ENCODE measurements at regions not wholly inside any gene's neighbourhood (a gene's known extent, or its start where the extent isn't known, plus 50 kb on each side); places are given as distances from the start of the nearest gene placed in this dataset.

GRCh38 chr11:23404225-23405160, 544.2 kb upstream of the CCDC179 start:
- no peak overlapping the region for H3K4me2 ChIP-seq (ENCODE audit: unreplicated experiment)
- H3F3A ChIP-seq (ENCODE audit: insufficient read depth) = no peaks in the 10 kb centered on the region
- H3K27me3 ChIP-seq (replicated peaks; ENCODE audit: insufficient read depth) = no peaks in the 10 kb centered on the region
- no peaks in the 10 kb centered on the region for H4K20me1 ChIP-seq (ENCODE audit: insufficient read depth)
- no peak overlapping the region for H3K4me3 ChIP-seq
- H3K9me2 ChIP-seq (ENCODE audit: insufficient read depth) = no peaks in the 10 kb centered on the region
- TF ChIP-seq EZH2 (IDR thresholded peaks at IDR 0.05; ENCODE audit: insufficient read depth, poor library complexity, severe bottlenecking) (no peak), EZH2phosphoT487 (IDR thresholded peaks at IDR 0.05; ENCODE audit: insufficient read depth, low read depth) (no peak)
- no peak overlapping the region for H3K9ac ChIP-seq
- WGBS, 2 experiments (ENCODE audit: low coverage in 1 of 2, low lambda C conversion rate in 2 of 2, missing lambda C conversion rate in 2 of 2) = 80 to 82% methylated on average over 39 to 40 of the region's 41 CpGs
- no peak overlapping the region for H2AFZ ChIP-seq
- H3K4me1 ChIP-seq (ENCODE audit: insufficient read depth) = no peaks in the 10 kb centered on the region
- no peaks in the 10 kb centered on the region for H3K36me3 ChIP-seq (ENCODE audit: low read depth)
- in situ Hi-C loops (cut with MboI) = no loop called here
- no peaks in the 10 kb centered on the region for H3K79me2 ChIP-seq (ENCODE audit: insufficient read depth)
- no peak overlapping the region for H3K27ac ChIP-seq
- DNase-seq = no peak
- H3K9me3 ChIP-seq (ENCODE audit: low read depth) = no peaks in the 10 kb centered on the region

- H3K4me1 ChIP-seq (ENCODE audit: insufficient read depth) = no peaks in the 10 kb centered on the region
- H3K4me3 ChIP-seq = no peak overlapping the region
- in situ Hi-C loops (cut with MboI) = no loop called here
- H3K79me2 ChIP-seq (ENCODE audit: insufficient read depth) = no peaks in the 10 kb centered on the region
- no peaks in the 10 kb centered on the region for H3F3A ChIP-seq (ENCODE audit: insufficient read depth)
- WGBS, 2 experiments (ENCODE audit: low coverage in 1 of 2, low lambda C conversion rate in 2 of 2, missing lambda C conversion rate in 2 of 2) = 88 to 90% methylated on average over 32 to 33 of the region's 33 CpGs
- no peaks in the 10 kb centered on the region for H3K9me2 ChIP-seq (ENCODE audit: insufficient read depth)
- H2AFZ ChIP-seq = no peak overlapping the region
- no peak overlapping the region for H3K27ac ChIP-seq
- no peak for DNase-seq
- no peaks in the 10 kb centered on the region for H3K27me3 ChIP-seq (replicated peaks; ENCODE audit: insufficient read depth)
- no peaks in the 10 kb centered on the region for H4K20me1 ChIP-seq (ENCODE audit: insufficient read depth)
- TF ChIP-seq EZH2phosphoT487 (IDR thresholded peaks at IDR 0.05; ENCODE audit: insufficient read depth, low read depth) (no peak), EZH2 (IDR thresholded peaks at IDR 0.05; ENCODE audit: insufficient read depth, poor library complexity, severe bottlenecking) (no peak)
- no peaks in the 10 kb centered on the region for H3K9me3 ChIP-seq (ENCODE audit: low read depth)
- H3K4me2 ChIP-seq (ENCODE audit: unreplicated experiment) = no peak overlapping the region
- H3K36me3 ChIP-seq (ENCODE audit: low read depth) = no peaks in the 10 kb centered on the region
- no peak overlapping the region for H3K9ac ChIP-seq
Measured at GRCh38 chr11:23405350-23405937, 545.2 kb upstream of the CCDC179 start.

GRCh38 chr11:23406131-23406819, 546.0 kb upstream of the CCDC179 start:
- H3K4me1 ChIP-seq (ENCODE audit: insufficient read depth) = no peaks in the 10 kb centered on the region
- H3K9me3 ChIP-seq (ENCODE audit: low read depth) = no peaks in the 10 kb centered on the region
- no peaks in the 10 kb centered on the region for H3K79me2 ChIP-seq (ENCODE audit: insufficient read depth)
- H3K27ac ChIP-seq = no peak overlapping the region
- H2AFZ ChIP-seq = no peak overlapping the region
- DNase-seq = no peak
- TF ChIP-seq EZH2 (IDR thresholded peaks at IDR 0.05; ENCODE audit: insufficient read depth, poor library complexity, severe bottlenecking) (no peak), EZH2phosphoT487 (IDR thresholded peaks at IDR 0.05; ENCODE audit: insufficient read depth, low read depth) (no peak)
- WGBS, 2 experiments (ENCODE audit: low coverage in 1 of 2, low lambda C conversion rate in 2 of 2, missing lambda C conversion rate in 2 of 2) = 67 to 72% methylated on average over 21 to 23 of the region's 23 CpGs
- no peak overlapping the region for H3K9ac ChIP-seq
- H3K36me3 ChIP-seq (ENCODE audit: low read depth) = no peaks in the 10 kb centered on the region
- no peak overlapping the region for H3K4me3 ChIP-seq
- no peaks in the 10 kb centered on the region for H3F3A ChIP-seq (ENCODE audit: insufficient read depth)
- H3K27me3 ChIP-seq (replicated peaks; ENCODE audit: insufficient read depth) = no peaks in the 10 kb centered on the region
- H3K4me2 ChIP-seq (ENCODE audit: unreplicated experiment) = no peak overlapping the region
- no peaks in the 10 kb centered on the region for H3K9me2 ChIP-seq (ENCODE audit: insufficient read depth)
- H4K20me1 ChIP-seq (ENCODE audit: insufficient read depth) = no peaks in the 10 kb centered on the region
- in situ Hi-C loops (cut with MboI) = no loop called here

GRCh38 chr11:23413057-23413456, 552.8 kb upstream of the CCDC179 start:
- in situ Hi-C loops (cut with MboI) = no loop called here
- no peaks in the 10 kb centered on the region for H3K79me2 ChIP-seq (ENCODE audit: insufficient read depth)
- no peak for DNase-seq
- no peaks in the 10 kb centered on the region for H3K9me3 ChIP-seq (ENCODE audit: low read depth)
- no peaks in the 10 kb centered on the region for H3K9me2 ChIP-seq (ENCODE audit: insufficient read depth)
- WGBS, 2 experiments (ENCODE audit: low coverage in 1 of 2, low lambda C conversion rate in 2 of 2, missing lambda C conversion rate in 2 of 2) = 0 to 8% methylated on average over 1 of the region's 1 CpG
- H4K20me1 ChIP-seq (ENCODE audit: insufficient read depth) = no peaks in the 10 kb centered on the region
- H3K9ac ChIP-seq = no peak overlapping the region
- H3K36me3 ChIP-seq (ENCODE audit: low read depth) = no peaks in the 10 kb centered on the region
- no peak overlapping the region for H2AFZ ChIP-seq
- no peaks in the 10 kb centered on the region for H3K4me1 ChIP-seq (ENCODE audit: insufficient read depth)
- H3K4me2 ChIP-seq (ENCODE audit: unreplicated experiment) = no peak overlapping the region
- H3K4me3 ChIP-seq = no peak overlapping the region
- H3F3A ChIP-seq (ENCODE audit: insufficient read depth) = no peaks in the 10 kb centered on the region
- TF ChIP-seq EZH2 (IDR thresholded peaks at IDR 0.05; ENCODE audit: insufficient read depth, poor library complexity, severe bottlenecking) (no peak), EZH2phosphoT487 (IDR thresholded peaks at IDR 0.05; ENCODE audit: insufficient read depth, low read depth) (no peak)
- no peak overlapping the region for H3K27ac ChIP-seq
- H3K27me3 ChIP-seq (replicated peaks; ENCODE audit: insufficient read depth) = no peaks in the 10 kb centered on the region

Measured in GM23248 (cell line).